ENCODE measurements at regions not wholly inside any gene's neighbourhood (a gene's known extent, or its start where the extent isn't known, plus 50 kb on each side); places are given as distances from the start of the nearest gene placed in this dataset.

DNA sequence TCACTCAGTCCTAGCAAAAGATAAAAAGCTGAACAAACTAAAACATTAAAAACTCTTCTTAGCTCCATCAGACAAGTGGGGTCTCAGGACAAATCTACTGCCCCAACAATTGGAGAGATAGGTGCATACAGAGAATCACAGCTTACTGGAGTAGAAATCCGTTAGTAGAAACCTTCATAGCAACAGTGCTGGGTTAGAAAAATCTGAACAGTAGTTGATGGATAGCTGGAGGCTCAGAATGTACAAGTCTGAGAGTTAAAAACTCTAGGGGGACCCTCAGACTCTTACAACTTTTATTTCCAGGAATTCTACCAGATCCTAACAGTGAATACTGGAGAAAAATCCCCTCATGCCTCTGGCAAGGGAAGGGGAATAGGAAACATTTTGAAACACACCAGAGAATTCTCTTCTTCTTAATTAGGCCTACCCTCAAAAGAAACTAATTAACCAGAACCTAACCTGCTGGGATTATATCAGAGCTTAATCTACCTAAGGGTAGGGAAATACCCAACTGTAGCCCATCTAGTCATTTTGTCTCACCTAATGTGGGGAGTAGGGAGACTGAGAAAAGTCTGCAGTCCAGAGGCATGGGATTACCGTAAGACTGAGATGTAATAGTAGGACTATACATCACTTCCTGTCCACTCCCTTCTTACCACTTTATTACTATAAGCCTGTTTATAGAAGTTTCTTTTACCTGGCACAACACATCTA is 165.0 kb upstream of the CTSO start:
- intact Hi-C loops (cut with DNase I; ENCODE audit: low total_unique reads): no loop called here
- H3K4me3 ChIP-seq: no peak overlapping the region
- 64 to 73% (median 69%) methylated on average over 2 of the region's 2 CpGs for WGBS, 5 donors
- TF ChIP-seq POLR2AphosphoS5 (IDR thresholded peaks at IDR 0.05): no peak
- TF ChIP-seq, protein P1, sequence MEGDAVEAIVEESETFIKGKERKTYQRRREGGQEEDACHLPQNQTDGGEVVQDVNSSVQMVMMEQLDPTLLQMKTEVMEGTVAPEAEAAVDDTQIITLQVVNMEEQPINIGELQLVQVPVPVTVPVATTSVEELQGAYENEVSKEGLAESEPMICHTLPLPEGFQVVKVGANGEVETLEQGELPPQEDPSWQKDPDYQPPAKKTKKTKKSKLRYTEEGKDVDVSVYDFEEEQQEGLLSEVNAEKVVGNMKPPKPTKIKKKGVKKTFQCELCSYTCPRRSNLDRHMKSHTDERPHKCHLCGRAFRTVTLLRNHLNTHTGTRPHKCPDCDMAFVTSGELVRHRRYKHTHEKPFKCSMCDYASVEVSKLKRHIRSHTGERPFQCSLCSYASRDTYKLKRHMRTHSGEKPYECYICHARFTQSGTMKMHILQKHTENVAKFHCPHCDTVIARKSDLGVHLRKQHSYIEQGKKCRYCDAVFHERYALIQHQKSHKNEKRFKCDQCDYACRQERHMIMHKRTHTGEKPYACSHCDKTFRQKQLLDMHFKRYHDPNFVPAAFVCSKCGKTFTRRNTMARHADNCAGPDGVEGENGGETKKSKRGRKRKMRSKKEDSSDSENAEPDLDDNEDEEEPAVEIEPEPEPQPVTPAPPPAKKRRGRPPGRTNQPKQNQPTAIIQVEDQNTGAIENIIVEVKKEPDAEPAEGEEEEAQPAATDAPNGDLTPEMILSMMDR (IDR thresholded peaks at IDR 0.05 in 8 of 11, conservative IDR thresholded peaks at IDR 0.05 in 3 of 11): no peak
- TF ChIP-seq POLR2A (IDR thresholded peaks at IDR 0.05): no peak
- peaks cover 0 to under 1% (median 0%) of the 10 kb centered on the region in 8 donors for H3K9me3 ChIP-seq
- H3K27ac ChIP-seq: no peak overlapping the region
- H3K4me1 ChIP-seq: no peaks in the 10 kb centered on the region
- DNase-seq: no peak
- H3K36me3 ChIP-seq: no peaks in the 10 kb centered on the region
- no peaks in the 10 kb centered on the region for H3K27me3 ChIP-seq (replicated peaks in 1 of 7)

DNA sequence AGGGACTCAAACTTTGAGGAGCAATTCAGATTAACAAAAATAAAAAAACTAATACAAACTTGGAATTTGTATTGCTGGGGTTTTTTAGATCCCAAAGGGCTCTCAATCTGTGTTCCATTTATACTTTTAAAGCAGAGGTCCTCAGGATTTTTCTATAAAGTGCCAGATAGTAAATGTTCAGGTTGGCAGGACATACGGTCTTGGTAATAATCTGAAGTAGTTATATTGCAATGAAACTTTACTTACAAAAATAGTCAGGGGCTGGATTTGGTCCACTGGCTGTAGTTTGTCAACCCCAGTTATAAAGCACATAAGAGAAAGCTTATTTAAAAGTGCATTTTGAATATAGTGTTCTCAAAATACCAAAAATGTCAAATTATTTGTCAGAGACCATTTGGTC is 164.1 kb upstream of the CTSO start:
- DNase-seq: no peak
- no peaks in the 10 kb centered on the region for H3K27me3 ChIP-seq (replicated peaks in 1 of 7)
- H3K4me3 ChIP-seq: no peak overlapping the region
- TF ChIP-seq, protein P1 (IDR thresholded peaks at IDR 0.05 in 8 of 11, conservative IDR thresholded peaks at IDR 0.05 in 3 of 11): no peak
- TF ChIP-seq POLR2AphosphoS5 (IDR thresholded peaks at IDR 0.05) (no peak), POLR2A (IDR thresholded peaks at IDR 0.05) (no peak)
- WGBS, 5 donors: 3 to 93% (median 40%) methylated on average over 1 of the region's 1 CpG
- H3K36me3 ChIP-seq: no peaks in the 10 kb centered on the region
- H3K27ac ChIP-seq: no peak overlapping the region
- H3K4me1 ChIP-seq: no peaks in the 10 kb centered on the region
- intact Hi-C loops (cut with DNase I; ENCODE audit: low total_unique reads): no loop called here
- H3K9me3 ChIP-seq: no peaks in the 10 kb centered on the region

- Histone ChIP-seq H3K4me1 (no peaks in the 10 kb centered on the region), H3K27me3 (replicated peaks in 1 of 7) (no peaks in the 10 kb centered on the region), H3K27ac (no peak overlapping the region), H3K4me3 (no peak overlapping the region), H3K9me3 (no peaks in the 10 kb centered on the region), H3K36me3 (no peaks in the 10 kb centered on the region)
- intact Hi-C loops (cut with DNase I; ENCODE audit: low total_unique reads): no loop called here
- no peak for TF ChIP-seq POLR2A (IDR thresholded peaks at IDR 0.05)
- TF ChIP-seq, protein P1 (IDR thresholded peaks at IDR 0.05 in 8 of 11, conservative IDR thresholded peaks at IDR 0.05 in 3 of 11): no peak
- TF ChIP-seq POLR2AphosphoS5 (IDR thresholded peaks at IDR 0.05): no peak
- no peak for DNase-seq
These were observed 163.3 kb upstream of the CTSO start for GRCh38 chr4:156116991-156117390.

- TF ChIP-seq, protein P1 (IDR thresholded peaks at IDR 0.05 in 8 of 11, conservative IDR thresholded peaks at IDR 0.05 in 3 of 11): no peak
- TF ChIP-seq POLR2A (IDR thresholded peaks at IDR 0.05): no peak
- no peak for TF ChIP-seq POLR2AphosphoS5 (IDR thresholded peaks at IDR 0.05)
- no peaks in the 10 kb centered on the region for H3K36me3 ChIP-seq
- no peak overlapping the region for H3K4me3 ChIP-seq
- DNase-seq: no peak
- H3K27ac ChIP-seq: no peak overlapping the region
- no peaks in the 10 kb centered on the region for H3K27me3 ChIP-seq (replicated peaks in 1 of 7)
- intact Hi-C loops (cut with DNase I; ENCODE audit: low total_unique reads): no loop called here
- H3K4me1 ChIP-seq: no peaks in the 10 kb centered on the region
- H3K9me3 ChIP-seq: no peaks in the 10 kb centered on the region
- 73 to 89% (median 82%) methylated on average over 1 of the region's 1 CpG for WGBS, 5 donors
These were observed 159.6 kb upstream of the CTSO start for GRCh38 chr4:156113138-156113765.

Data from spleen (tissue), 11 donors.